Inferior parietal cortex (tissue), 1 donor: ENCODE measurements at regions not wholly inside any gene's neighbourhood (a gene's known extent, or its start where the extent isn't known, plus 50 kb on each side); places are given as distances from the start of the nearest gene placed in this dataset.
"Not testable (repeated sequence)": the region's sequence is repeated elsewhere in the genome, so short reads cannot be mapped to it uniquely, and the experiment has no call there.

Experiments
- DNase-seq: peaks from one replicate; pipeline ENCODE4 v3.0.0-alpha.2; 2016; ENCODE audit errors: extremely low spot score

GRCh38 chr10:81219758-81220157, 655.2 kb upstream of the NRG3 start:
- no peak for DNase-seq

- no peak for DNase-seq
Observed at GRCh38 chr10:81248886-81249285, 626.1 kb upstream of the NRG3 start.

- no peak for DNase-seq
Observed at GRCh38 chr10:81251457-81252115, 623.4 kb upstream of the NRG3 start.

GRCh38 chr10:81264991-81265390, 610.0 kb upstream of the NRG3 start:
- DNase-seq, result not testable (repeated sequence)

GRCh38 chr10:81270051-81270450, 604.9 kb upstream of the NRG3 start:
- no peak for DNase-seq

GRCh38 chr10:81280497-81281479, 594.2 kb upstream of the NRG3 start:
- no peak for DNase-seq

GRCh38 chr10:81288544-81288943, 586.5 kb upstream of the NRG3 start:
- DNase-seq, result no peak

- no peak for DNase-seq
Observed at GRCh38 chr10:81297292-81297691, 577.7 kb upstream of the NRG3 start.

GRCh38 chr10:81303656-81304055, 571.3 kb upstream of the NRG3 start:
- no peak for DNase-seq

GRCh38 chr10:81306971-81307782, 567.8 kb upstream of the NRG3 start:
- no peak for DNase-seq

- no peak for DNase-seq
Observed at GRCh38 chr10:81309041-81309552, 565.9 kb upstream of the NRG3 start.

GRCh38 chr10:81314471-81314870, 560.5 kb upstream of the NRG3 start:
- peak; percentile 7 for DNase-seq

- no peak for DNase-seq
Observed at GRCh38 chr10:81315026-81315425, 560.0 kb upstream of the NRG3 start.

GRCh38 chr10:81348003-81348402, 527.0 kb upstream of the NRG3 start:
- DNase-seq, result no peak

GRCh38 chr10:81367132-81367531, 507.9 kb upstream of the NRG3 start:
- DNase-seq, result no peak

- DNase-seq, result no peak
Observed at GRCh38 chr10:81386817-81387216, 488.2 kb upstream of the NRG3 start.

- DNase-seq, result no peak
Observed at GRCh38 chr10:81403451-81403850, 471.5 kb upstream of the NRG3 start.

- no peak for DNase-seq
Observed at GRCh38 chr10:81405399-81405798, 469.6 kb upstream of the NRG3 start.

GRCh38 chr10:81414038-81414437, 461.0 kb upstream of the NRG3 start:
- DNase-seq, result no peak

- no peak for DNase-seq
Observed at GRCh38 chr10:81426722-81427121, 448.3 kb upstream of the NRG3 start.

- no peak for DNase-seq
Observed at GRCh38 chr10:81428456-81429134, 446.4 kb upstream of the NRG3 start.
